GM12878 (cell line): ENCODE measurements at regions not wholly inside any gene's neighbourhood (a gene's known extent, or its start where the extent isn't known, plus 50 kb on each side); places are given as distances from the start of the nearest gene placed in this dataset.

Source experiments
- ATAC-seq: fragments of 200-7000 bp; cut with Tn5 transposase; 3 replicates; pipeline ENCODE4 v1.9.1; 2020; ENCODE audit warnings: mild to moderate bottlenecking, moderate library complexity
- BruUV-seq: library from RNA; stranded (reverse); fragments of 400-500 nt; replicated peaks from 2 replicates; lab custom pipeline; 2021; lab: Mats Ljungman, UMichigan
- CTCF ChIA-PET: fragments of 300-600 bp; sonication (Branson Sonifier 250); formaldehyde crosslinking; extraction: SDS; loops from one replicate; lab custom pipeline; 2021; ENCODE audit warnings: inconsistent platforms; lab: Yijun Ruan, JAX
- POLR2A ChIA-PET: fragments of 350-600 bp; formaldehyde crosslinking; extraction: SDS; loops from one replicate; lab custom pipeline; 2021; ENCODE audit warnings: inconsistent platforms; lab: Charles Lee
- RAD21 ChIA-PET: fragments of 300-600 bp; sonication (Branson Sonifier 250); formaldehyde crosslinking; loops from one replicate; lab custom pipeline; 2023; ENCODE audit warnings: antibody characterized with exemption; ENCODE audit not compliant: unreplicated experiment; lab: Charles Lee
- SMC1A ChIA-PET: fragments of 300-600 bp; sonication (Branson Sonifier 250); formaldehyde crosslinking; loops from one replicate; lab custom pipeline; 2023; ENCODE audit not compliant: unreplicated experiment, uncharacterized antibody; lab: Charles Lee
- DNase-seq: peaks from one replicate; pipeline ENCODE4 v3.0.0-alpha.2; 2011; ENCODE audit warnings: low read depth, low spot score
- FAIRE-seq: peaks from 3 replicates; lab custom pipeline; 2011; peaks lifted over from hg19 to GRCh38; lab: Jason Lieb, UNC
- H2AFZ ChIP-seq: 2 replicates; pipeline ENCODE4 v1.6.0; 2011; ENCODE audit warnings: low read depth, low read length, control low read depth; ENCODE audit not compliant: control insufficient read depth
- H3K27ac ChIP-seq: 2 replicates; pipeline ENCODE4 v1.5.1; 2011; ENCODE audit warnings: control low read depth; ENCODE audit not compliant: control insufficient read depth, insufficient read depth
- H3K27me3 ChIP-seq, 2 experiments: replicated peaks in 1 of 2; 2 replicates each; pipeline versions ENCODE4 v1.6.0 to v1.6.1; 2011; ENCODE audit warnings: low read length in 1 of 2; ENCODE audit not compliant: control insufficient read depth in 2 of 2, insufficient read depth in 2 of 2
- H3K36me3 ChIP-seq, 2 experiments: 2 replicates each; pipeline ENCODE4 v1.5.1; 2011; ENCODE audit warnings: low read length in 1 of 2; ENCODE audit not compliant: control insufficient read depth in 2 of 2, insufficient read depth in 2 of 2
- H3K4me1 ChIP-seq: 2 replicates; pipeline ENCODE4 v1.6.1; 2011; ENCODE audit warnings: mild to moderate bottlenecking, low read length, moderate library complexity, mixed read lengths; ENCODE audit not compliant: control insufficient read depth, insufficient read depth
- H3K4me2 ChIP-seq: 2 replicates; pipeline ENCODE4 v1.6.0; 2011; ENCODE audit warnings: control low read depth; ENCODE audit not compliant: control insufficient read depth, insufficient read depth
- H3K4me3 ChIP-seq: fragments of 200-600 bp; sonication (generic); 2 replicates; pipeline ENCODE4 v1.5.1; 2016
- H3K79me2 ChIP-seq: 2 replicates; pipeline ENCODE4 v1.6.0; 2011; ENCODE audit warnings: low read length; ENCODE audit not compliant: control insufficient read depth, insufficient read depth
- H3K9ac ChIP-seq: 2 replicates; pipeline ENCODE4 v1.8.0; 2011; ENCODE audit warnings: low read length, control low read depth, mixed read lengths; ENCODE audit not compliant: control insufficient read depth, insufficient read depth
- H3K9me3 ChIP-seq: replicated peaks from 3 replicates; pipeline ENCODE4 v1.5.1; 2011; ENCODE audit warnings: mild to moderate bottlenecking, low read length; ENCODE audit not compliant: control insufficient read depth, insufficient read depth
- H4K20me1 ChIP-seq: 2 replicates; pipeline ENCODE4 v1.6.0; 2011; ENCODE audit not compliant: control insufficient read depth, insufficient read depth
- BCLAF1 ChIP-seq: fragments of 450-650 bp; IDR thresholded peaks from 2 replicates; pipeline ENCODE4 v1.6.1; 2017; ENCODE audit warnings: antibody characterized with exemption, mild to moderate bottlenecking, moderate library complexity
- EZH2 ChIP-seq: IDR thresholded peaks from 2 replicates; pipeline ENCODE4 v1.6.1; 2012; ENCODE audit warnings: low read depth, mild to moderate bottlenecking, control low read depth, inconsistent platforms, low read length, borderline replicate concordance; ENCODE audit not compliant: control insufficient read depth
- HDGF ChIP-seq: fragments of 450-650 bp; IDR thresholded peaks from 2 replicates; pipeline ENCODE4 v1.6.1; 2016; ENCODE audit warnings: antibody characterized with exemption
- LARP7 ChIP-seq: fragments of 450-650 bp; IDR thresholded peaks from 2 replicates; pipeline ENCODE4 v1.6.1; 2017; ENCODE audit warnings: mild to moderate bottlenecking
- MAX ChIP-seq: IDR thresholded peaks from 2 replicates; pipeline ENCODE4 v1.6.1; 2012; ENCODE audit warnings: low read depth, low read length, improper control_type of control experiment
- MYB ChIP-seq: fragments of 150-350 bp; IDR thresholded peaks from 2 replicates; pipeline ENCODE4 v1.6.1; 2014; ENCODE audit warnings: mild to moderate bottlenecking, low read depth, low read length, borderline replicate concordance
- NR2F1 ChIP-seq: fragments of 450-650 bp; conservative IDR thresholded peaks from 2 replicates; pipeline ENCODE4 v1.6.1; 2017; ENCODE audit warnings: mild to moderate bottlenecking
- SIX5 ChIP-seq: IDR thresholded peaks from 2 replicates; pipeline ENCODE4 v1.6.1; 2011; ENCODE audit warnings: mild to moderate bottlenecking, low read depth, low read length, moderate library complexity; ENCODE audit not compliant: severe bottlenecking
- STAT1 ChIP-seq: fragments of 450-650 bp; conservative IDR thresholded peaks from 2 replicates; pipeline ENCODE4 v1.6.1; 2014; ENCODE audit warnings: antibody characterized with exemption, mild to moderate bottlenecking
- ZBTB33 ChIP-seq: fragments of 450-650 bp; IDR thresholded peaks from 2 replicates; pipeline ENCODE4 v1.6.1; 2017; ENCODE audit warnings: mild to moderate bottlenecking
- ZNF217 ChIP-seq: fragments of 450-650 bp; IDR thresholded peaks from 2 replicates; pipeline ENCODE4 v1.6.1; 2017; ENCODE audit warnings: antibody characterized with exemption, mild to moderate bottlenecking
- WGBS: methylation state at CpG from one replicate; pipeline ENCODE4 v1.1.6; 2016; ENCODE audit warnings: low lambda C conversion rate; ENCODE audit not compliant: insufficient replicate concordance, insufficient coverage; ENCODE audit errors: missing lambda C conversion rate; 5-methylcytosine and 5-hydroxymethylcytosine counted together
- in situ Hi-C: fragments of 300-500 bp; cut with MboI; formaldehyde crosslinking; loops from 9 replicates; pipeline ENCODE4 v1.14.3; 2018; ENCODE audit warnings: mixed read lengths
- intact Hi-C: fragments of 100-400 bp; cut with micrococcal nuclease; formaldehyde crosslinking; loops from one replicate; pipeline ENCODE4 v1.14.2; 2022; ENCODE audit not compliant: unreplicated experiment

GRCh38 chr12:107446476-107446875, 239.1 kb upstream of the PWP1 start (continued):
- TF ChIP-seq BCLAF1 (no peak), EZH2 (no peak)
- TF ChIP-seq, all 136 proteins: peak for 0

GRCh38 chr12:107447336-107447735, 238.3 kb upstream of the PWP1 start:
- SMC1A ChIA-PET = no interaction called here
- intact Hi-C loops = no loop called here
- RAD21 ChIA-PET = no interaction called here

More at GRCh38 chr12:107447336-107447735, 238.3 kb upstream of the PWP1 start:
- H3K27me3 ChIP-seq = peaks cover 0 to 2% of the 10 kb centered on the region in 2 experiments; a peak in 2 of 4 replicates
- ATAC-seq (no peak), DNase-seq (no peak), FAIRE-seq (no peak)
- ChIA-PET POLR2A (no interaction called here), CTCF (interaction anchor here (1.2 kb wide), 1 partner anchor 316 kb away, joined by 3 read pairs; no protein-coding TSS in a partner anchor)
- H3K4me1 ChIP-seq = no peaks in the 10 kb centered on the region
- no peaks in the 10 kb centered on the region for H3K9me3 ChIP-seq
- no peaks in the 10 kb centered on the region for H4K20me1 ChIP-seq
- no TSS peak for BruUV-seq
- no peak for TF ChIP-seq SIX5
- TF ChIP-seq NR2F1 = no peak
- TF ChIP-seq ZNF217 = no peak
- no peak for TF ChIP-seq HDGF
- no peak for TF ChIP-seq STAT1
- no peak for TF ChIP-seq MYB
- TF ChIP-seq ZBTB33 = no peak
- TF ChIP-seq LARP7 = no peak
- TF ChIP-seq MAX = no peak
- no peaks in the 10 kb centered on the region for H3K79me2 ChIP-seq
- no peak overlapping the region for H3K4me3 ChIP-seq
- H3K9ac ChIP-seq = no peak overlapping the region
- WGBS = 34% methylated on average over 5 of the region's 5 CpGs
- H3K27ac ChIP-seq = no peak overlapping the region
- no peak overlapping the region for H3K4me2 ChIP-seq
- no peaks in the 10 kb centered on the region for H3K36me3 ChIP-seq
- no peak overlapping the region for H2AFZ ChIP-seq
- in situ Hi-C loops = no loop called here
